ENCODE measurements at regions not wholly inside any gene's neighbourhood (a gene's known extent, or its start where the extent isn't known, plus 50 kb on each side); places are given as distances from the start of the nearest gene placed in this dataset.

DNA sequence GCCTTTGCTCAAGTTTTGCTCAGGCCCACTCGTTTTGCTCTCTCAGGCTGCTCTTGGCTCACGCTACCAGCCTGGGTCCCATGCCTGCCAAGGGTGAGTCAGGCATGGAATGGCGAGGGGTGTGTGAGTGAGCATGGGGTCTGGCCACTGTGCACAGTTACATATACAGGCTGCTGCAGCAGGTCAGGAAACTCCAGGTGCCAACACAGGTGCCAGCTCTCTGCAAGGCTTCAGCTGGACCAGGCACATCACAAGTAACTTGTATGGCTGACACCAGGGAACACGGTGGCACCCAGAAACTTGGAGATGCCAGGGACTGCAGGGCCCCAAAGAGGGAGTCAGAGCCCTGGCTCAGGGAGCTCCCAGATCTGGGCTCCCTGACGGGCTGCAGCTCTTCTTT, 146.8 kb downstream of the BTBD3 start:
- TF ChIP-seq, protein P1, sequence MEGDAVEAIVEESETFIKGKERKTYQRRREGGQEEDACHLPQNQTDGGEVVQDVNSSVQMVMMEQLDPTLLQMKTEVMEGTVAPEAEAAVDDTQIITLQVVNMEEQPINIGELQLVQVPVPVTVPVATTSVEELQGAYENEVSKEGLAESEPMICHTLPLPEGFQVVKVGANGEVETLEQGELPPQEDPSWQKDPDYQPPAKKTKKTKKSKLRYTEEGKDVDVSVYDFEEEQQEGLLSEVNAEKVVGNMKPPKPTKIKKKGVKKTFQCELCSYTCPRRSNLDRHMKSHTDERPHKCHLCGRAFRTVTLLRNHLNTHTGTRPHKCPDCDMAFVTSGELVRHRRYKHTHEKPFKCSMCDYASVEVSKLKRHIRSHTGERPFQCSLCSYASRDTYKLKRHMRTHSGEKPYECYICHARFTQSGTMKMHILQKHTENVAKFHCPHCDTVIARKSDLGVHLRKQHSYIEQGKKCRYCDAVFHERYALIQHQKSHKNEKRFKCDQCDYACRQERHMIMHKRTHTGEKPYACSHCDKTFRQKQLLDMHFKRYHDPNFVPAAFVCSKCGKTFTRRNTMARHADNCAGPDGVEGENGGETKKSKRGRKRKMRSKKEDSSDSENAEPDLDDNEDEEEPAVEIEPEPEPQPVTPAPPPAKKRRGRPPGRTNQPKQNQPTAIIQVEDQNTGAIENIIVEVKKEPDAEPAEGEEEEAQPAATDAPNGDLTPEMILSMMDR (IDR thresholded peaks at IDR 0.05; ENCODE audit: insufficient read depth, low read depth, low read length, missing control alignments) = no peak
- no peak for DNase-seq (ENCODE audit: low read depth)
- H3K4me3 ChIP-seq (ENCODE audit: low read depth, low read length) = no peak overlapping the region

DNA sequence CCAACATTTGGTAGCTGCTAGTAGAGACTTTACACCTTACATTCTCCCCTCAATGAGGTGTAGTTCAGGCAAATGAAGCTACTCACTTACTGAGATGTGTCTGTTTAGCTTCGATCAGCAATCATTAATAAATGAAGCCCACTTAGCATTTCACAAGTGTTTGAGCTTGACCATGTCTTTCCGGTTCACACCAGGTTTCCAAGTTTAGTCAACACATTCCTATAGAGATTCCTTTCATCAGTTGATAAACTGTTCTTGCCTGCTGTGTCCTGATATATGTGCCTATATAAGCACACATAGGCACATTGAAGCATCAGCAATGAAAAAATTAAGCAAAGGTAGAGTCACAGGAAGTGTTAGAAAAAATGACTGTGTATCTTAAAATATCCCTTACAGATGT, 150.0 kb downstream of the BTBD3 start:
- TF ChIP-seq, protein P1 (IDR thresholded peaks at IDR 0.05; ENCODE audit: insufficient read depth, low read depth, low read length, missing control alignments) = no peak

DNA sequence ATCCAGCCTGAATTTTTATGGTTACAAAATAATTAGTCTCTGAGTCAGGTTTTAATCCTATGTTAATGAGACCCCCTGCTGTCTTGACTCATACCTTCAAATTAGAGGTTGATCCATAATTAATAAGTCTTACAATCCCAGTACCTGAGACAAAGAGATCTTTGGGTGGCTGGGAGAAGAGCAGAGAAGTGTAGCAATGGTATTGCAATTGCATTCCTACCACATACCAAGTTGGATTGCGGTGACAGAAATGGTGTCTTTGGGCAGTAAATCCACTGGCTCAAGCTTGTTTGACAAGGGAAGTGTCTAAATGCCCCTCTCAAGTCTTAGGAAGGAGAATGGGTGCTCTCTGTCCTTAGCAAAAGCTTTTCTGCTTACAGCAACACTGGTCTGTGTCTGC, 150.4 kb downstream of the BTBD3 start:
- no peak for DNase-seq (ENCODE audit: low read depth)
- H3K4me3 ChIP-seq (ENCODE audit: low read depth, low read length) = no peak overlapping the region
- TF ChIP-seq, protein P1 (IDR thresholded peaks at IDR 0.05; ENCODE audit: insufficient read depth, low read depth, low read length, missing control alignments) = no peak

More for the DNA sequence above, 150.0 kb downstream of the BTBD3 start:
- H3K4me3 ChIP-seq (ENCODE audit: low read depth, low read length) = no peak overlapping the region
- DNase-seq (ENCODE audit: low read depth) = no peak

DNA sequence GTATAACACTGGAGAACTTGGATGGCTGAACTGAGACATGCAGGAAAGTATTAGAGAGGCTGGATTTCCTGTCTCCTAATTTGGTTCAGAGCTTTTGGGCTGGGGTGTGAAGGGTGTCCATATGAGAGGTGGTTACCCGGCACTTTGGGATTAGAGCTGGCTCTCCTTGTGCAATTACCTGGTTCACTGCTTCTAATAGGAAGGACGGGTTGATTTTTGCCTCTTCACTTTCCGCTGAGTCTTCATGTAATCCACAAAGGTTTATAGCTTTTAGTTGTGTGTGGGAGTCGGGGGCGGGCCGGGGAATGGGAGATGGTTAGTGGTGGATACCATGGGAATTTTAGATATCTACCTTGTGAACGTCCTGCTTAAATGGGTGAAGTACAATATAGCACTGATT, 151.5 kb downstream of the BTBD3 start:
- H3K4me3 ChIP-seq (ENCODE audit: low read depth, low read length) = no peak overlapping the region
- DNase-seq (ENCODE audit: low read depth) = no peak
- TF ChIP-seq, protein P1 (IDR thresholded peaks at IDR 0.05; ENCODE audit: insufficient read depth, low read depth, low read length, missing control alignments) = no peak

DNA sequence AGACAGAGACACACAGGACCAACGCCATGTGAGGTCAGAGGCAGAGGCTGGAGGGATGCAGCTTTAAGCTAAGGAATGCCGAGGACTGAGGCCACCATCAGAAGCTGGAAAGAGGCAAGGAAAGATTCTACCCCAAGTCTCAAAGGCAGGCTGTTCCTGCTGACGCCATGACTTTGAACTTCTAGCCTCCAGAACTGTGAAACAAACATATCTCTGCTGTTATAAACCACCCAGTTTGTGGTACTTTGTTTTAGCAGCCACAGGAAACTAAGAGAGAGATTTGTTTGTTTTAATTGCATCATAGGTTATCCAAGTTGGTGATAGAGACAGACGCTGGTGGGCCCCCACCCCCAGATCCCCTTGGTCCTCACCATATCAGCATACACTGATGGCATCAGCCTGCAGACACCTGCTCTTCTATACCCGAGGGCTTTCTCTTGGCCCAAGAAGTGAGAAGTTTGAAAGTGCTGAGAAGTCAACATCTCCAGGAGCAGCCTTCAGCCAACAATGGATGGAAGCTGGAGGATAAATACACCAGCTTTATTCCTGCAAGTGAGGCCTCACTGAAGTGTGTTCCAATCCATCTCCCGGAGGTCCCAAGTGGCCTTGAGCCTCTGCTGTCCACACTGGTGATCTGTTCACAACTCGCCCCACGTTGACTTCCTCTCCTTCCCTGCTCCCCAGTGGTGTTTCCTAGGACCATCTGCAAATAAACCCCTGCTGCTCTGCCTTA, 154.7 kb downstream of the BTBD3 start:
- DNase-seq (ENCODE audit: low read depth) = no peak
- no peak overlapping the region for H3K4me3 ChIP-seq (ENCODE audit: low read depth, low read length)
- TF ChIP-seq, protein P1 (IDR thresholded peaks at IDR 0.05; ENCODE audit: insufficient read depth, low read depth, low read length, missing control alignments) = no peak

DNA sequence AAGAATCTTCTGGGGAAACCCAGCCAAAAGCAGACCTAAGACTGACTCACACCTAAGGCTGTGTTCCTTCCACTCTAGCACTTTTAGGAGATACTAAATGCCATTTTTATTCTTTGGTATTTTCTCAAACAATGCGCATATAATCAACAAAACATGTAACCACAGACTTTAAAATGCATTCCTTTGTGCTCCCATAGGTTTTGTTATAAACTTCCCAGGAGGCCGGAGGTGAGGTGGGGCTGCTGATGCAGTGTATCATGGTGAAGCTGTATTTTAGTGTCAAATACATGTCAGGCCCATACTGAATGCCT, 155.2 kb downstream of the BTBD3 start:
- TF ChIP-seq, protein P1 (IDR thresholded peaks at IDR 0.05; ENCODE audit: insufficient read depth, low read depth, low read length, missing control alignments) = no peak
- DNase-seq (ENCODE audit: low read depth) = no peak
- no peak overlapping the region for H3K4me3 ChIP-seq (ENCODE audit: low read depth, low read length)

DNA sequence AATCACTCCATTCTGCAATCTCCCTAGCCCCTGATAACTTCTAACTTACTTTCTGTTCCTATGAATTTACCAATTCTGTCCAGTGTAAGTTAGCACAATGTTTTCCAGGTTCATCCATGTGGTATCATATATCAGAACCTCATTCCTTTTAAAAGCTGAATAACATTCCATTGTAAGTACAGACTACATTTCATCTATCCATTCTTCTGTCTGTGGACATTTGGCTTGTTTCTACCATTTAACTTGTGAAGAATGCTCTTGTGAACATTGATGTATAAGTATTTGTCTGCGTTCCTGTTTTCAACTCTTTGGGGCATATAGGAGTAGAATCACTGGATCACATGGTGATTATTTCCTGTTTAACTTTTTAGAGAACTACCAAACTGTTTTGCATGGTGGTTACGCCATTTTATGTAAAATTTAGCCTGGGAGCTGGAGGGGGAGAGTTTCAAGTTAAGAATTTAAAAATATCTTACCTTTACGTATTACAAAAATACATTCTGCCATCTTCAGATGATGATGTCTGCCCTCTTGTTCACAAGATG, 156.5 kb downstream of the BTBD3 start:
- TF ChIP-seq, protein P1 (IDR thresholded peaks at IDR 0.05; ENCODE audit: insufficient read depth, low read depth, low read length, missing control alignments) = no peak
- no peak overlapping the region for H3K4me3 ChIP-seq (ENCODE audit: low read depth, low read length)
- no peak for DNase-seq (ENCODE audit: low read depth)
